GM21723 (cell line): ENCODE measurements at regions not wholly inside any gene's neighbourhood (a gene's known extent, or its start where the extent isn't known, plus 50 kb on each side); places are given as distances from the start of the nearest gene placed in this dataset.
"Not testable (repeated sequence)": the region's sequence is repeated elsewhere in the genome, so short reads cannot be mapped to it uniquely, and the experiment has no call there.

Source experiments
- ATAC-seq: cut with Tn5 transposase; IDR thresholded peaks from one replicate; pipeline ENCODE4 v1.9.1; 2021; ENCODE audit warnings: mild to moderate bottlenecking, moderate library complexity; ENCODE audit not compliant: unreplicated experiment

GRCh38 chr14:61602003-61602732, 93.1 kb upstream of the HIF1A start:
- ATAC-seq, result no peak

DNA sequence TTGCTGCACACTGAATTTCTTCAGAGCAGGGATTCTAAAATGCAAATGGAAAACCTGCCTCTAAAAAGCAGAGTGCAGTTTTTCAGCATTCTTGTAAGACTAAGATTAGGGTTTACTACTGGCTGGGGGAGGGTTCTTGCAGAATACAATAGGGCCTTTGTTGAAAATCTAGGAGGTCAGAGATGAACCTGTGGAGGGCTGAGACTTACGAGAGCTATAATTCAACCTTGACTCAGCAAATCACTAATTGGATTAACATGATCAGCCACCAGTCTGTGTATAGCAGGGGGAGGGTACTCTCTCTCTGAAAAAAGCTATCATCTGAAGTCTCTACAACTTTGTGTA, 92.6 kb upstream of the HIF1A start:
- ATAC-seq, result no peak

GRCh38 chr14:61603736-61604135, 91.6 kb upstream of the HIF1A start:
- ATAC-seq, result no peak

- ATAC-seq, result no peak
These were observed 87.6 kb upstream of the HIF1A start for GRCh38 chr14:61607570-61608244.

DNA sequence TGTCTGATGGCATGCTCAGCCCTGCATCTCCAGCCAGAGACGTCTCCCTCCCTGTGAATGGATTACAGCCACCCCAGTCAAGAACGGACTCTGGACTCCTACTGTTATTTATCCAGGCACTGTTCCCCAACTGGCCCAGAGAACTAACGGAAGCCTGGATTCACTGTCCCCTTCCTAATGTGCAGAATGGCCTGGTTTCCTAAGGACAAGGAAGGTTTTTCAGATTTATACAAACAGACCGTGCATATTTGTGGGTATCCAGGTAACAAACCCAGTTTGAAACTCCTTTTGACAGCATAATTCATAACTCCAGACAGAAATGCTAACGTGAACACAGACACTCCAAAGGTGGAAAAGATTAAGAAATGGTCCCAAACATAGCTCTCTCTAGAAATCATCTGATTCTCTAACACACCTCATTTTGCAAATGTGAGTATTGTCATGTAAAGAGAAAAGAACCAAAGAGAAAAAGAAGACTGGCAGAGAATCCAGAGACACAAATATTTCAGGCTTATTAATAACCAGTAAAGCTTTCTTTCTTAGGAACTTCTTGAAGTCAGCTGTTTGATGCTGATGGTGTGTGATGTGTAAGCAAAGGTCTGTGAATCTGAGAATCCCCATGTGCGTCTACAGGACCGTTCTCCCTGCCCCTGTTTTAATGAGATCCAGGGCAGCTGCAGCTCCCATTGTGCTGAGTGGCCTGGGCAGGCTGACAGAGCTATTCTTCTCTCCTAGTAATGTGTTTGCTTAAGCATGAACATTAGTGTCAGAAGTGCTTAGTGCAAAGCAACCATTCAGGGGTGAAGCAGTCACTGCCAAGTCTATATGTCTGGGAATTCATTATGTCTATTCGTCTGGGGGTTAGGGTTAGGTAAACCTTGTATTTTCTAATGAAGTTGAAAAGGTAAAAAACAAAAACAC, 86.8 kb upstream of the HIF1A start:
- ATAC-seq, result no peak

DNA sequence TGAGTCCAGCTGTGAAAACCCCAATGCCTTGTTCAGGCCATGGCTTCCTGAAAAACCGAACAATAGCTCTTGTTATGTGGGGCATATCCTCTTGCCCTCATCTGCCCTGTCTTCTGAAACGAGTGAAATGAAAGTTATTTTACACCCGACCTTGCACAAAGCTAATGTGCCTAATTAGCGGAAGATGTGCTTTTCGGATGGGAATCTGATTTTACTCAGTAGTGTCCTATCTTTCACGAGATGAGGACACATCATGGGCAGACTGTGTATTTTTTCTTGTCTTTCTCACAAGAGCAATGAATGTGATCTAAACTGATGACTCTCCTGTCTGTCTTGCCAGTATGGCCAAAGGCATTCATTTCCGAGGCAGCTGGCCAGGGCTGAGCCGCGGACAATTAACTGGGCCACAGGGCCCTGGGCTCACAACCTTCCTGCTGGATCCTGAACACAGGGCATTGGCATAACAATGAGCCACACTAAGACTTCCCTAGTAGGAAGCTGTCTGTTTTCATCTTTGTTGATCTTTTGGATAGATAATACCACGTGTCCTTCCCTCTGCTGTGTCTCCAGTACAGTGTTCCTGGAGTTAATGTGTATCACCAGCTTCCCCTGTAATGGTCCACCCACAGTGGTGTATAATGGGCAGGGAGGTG, 86.0 kb upstream of the HIF1A start:
- no peak for ATAC-seq

- ATAC-seq, result no peak
These were observed 85.4 kb upstream of the HIF1A start for GRCh38 chr14:61609884-61610283.

- ATAC-seq, result no peak
These were observed 84.4 kb upstream of the HIF1A start for GRCh38 chr14:61610900-61611299.

GRCh38 chr14:61611880-61612630, 83.3 kb upstream of the HIF1A start:
- ATAC-seq, result no peak

GRCh38 chr14:61613006-61613405, 82.3 kb upstream of the HIF1A start:
- not testable (repeated sequence) for ATAC-seq

DNA sequence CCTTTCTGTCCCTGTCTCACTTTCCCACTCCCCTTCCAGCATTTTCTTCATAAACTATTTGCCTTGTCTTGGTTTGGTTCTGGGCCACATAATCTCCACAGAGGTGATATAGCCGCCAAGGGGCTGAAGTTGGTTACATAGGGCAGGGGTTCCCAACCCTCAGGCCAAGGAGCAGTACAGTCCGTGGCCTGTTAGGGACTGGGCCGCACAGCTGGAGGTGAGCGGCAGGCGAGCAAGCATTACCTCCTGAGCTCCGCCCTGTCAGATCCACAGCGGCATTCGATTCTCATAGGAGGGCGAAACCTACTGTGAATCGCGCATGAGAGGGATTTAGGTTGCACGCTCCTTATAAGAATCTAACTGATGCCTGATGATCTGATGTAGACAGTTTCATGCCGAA, 80.6 kb upstream of the HIF1A start:
- ATAC-seq, result no peak

DNA sequence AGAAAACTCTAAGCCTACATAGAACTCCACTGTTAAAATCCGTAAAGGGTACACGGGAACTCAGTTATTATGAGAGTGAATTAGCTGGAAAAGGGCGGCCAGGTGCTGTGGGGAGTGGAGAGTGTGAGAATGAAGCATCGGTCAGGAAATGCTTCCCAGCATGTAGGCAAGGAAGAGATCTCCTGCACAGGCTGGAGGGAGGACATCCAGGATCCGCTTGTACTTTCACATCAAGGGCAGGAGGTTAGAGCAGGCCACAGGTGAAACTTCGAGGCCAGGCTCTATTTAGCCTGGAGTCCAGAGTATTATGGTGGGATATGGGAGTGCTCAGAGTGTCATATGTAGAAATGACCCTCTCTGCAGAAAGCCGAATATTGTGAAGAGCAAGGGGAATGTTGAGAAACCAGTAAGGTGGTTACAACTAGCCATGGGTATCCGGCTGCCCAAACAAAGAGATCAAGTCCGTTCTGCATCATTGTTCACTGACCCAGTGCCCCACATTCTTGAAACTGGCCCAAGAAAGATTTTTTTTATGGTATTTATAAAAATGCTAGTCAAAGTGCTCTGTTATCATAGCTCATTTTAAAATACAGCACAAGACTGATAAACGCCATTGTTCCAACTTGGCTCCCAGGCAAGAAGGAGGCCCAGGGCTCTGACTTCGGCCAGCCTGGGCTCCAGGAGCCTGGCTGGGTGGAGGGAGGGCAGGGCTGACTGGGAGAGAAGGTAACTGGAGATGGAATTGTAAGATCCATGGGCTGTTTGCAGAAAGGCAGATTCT, 79.4 kb upstream of the HIF1A start:
- ATAC-seq, result no peak

GRCh38 chr14:61616524-61617185, 78.7 kb upstream of the HIF1A start:
- ATAC-seq, result no peak

GRCh38 chr14:61618448-61618847, 76.9 kb upstream of the HIF1A start:
- ATAC-seq, result no peak

GRCh38 chr14:61619494-61619893, 75.8 kb upstream of the HIF1A start:
- no peak for ATAC-seq

- ATAC-seq, result peak; percentile 88
These were observed 75.0 kb upstream of the HIF1A start for GRCh38 chr14:61620130-61620946.

- ATAC-seq, result no peak
These were observed 73.9 kb upstream of the HIF1A start for GRCh38 chr14:61621444-61621843.

DNA sequence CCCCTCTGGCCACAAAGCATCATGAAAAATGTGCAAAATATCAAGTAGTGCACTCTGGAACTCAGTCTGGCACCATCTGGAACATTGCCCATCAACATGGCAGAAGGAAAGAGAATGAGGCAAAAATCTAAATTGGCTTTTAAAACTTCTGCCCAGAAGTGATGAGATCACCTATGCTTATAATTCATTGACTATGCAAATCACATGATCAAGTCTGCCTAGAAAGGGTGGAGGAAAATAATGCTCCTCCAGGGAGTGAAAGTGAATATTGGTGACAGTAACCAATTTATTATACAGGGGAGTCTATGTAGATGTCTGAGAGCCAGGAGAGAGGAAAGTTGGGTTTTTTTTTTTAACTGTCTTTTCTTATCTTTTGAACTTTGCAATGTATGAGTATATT, 73.3 kb upstream of the HIF1A start:
- ATAC-seq, result no peak
